ENCODE measurements at regions not wholly inside any gene's neighbourhood (a gene's known extent, or its start where the extent isn't known, plus 50 kb on each side); places are given as distances from the start of the nearest gene placed in this dataset.
"Not testable (repeated sequence)": the region's sequence is repeated elsewhere in the genome, so short reads cannot be mapped to it uniquely, and the experiment has no call there.

DNA sequence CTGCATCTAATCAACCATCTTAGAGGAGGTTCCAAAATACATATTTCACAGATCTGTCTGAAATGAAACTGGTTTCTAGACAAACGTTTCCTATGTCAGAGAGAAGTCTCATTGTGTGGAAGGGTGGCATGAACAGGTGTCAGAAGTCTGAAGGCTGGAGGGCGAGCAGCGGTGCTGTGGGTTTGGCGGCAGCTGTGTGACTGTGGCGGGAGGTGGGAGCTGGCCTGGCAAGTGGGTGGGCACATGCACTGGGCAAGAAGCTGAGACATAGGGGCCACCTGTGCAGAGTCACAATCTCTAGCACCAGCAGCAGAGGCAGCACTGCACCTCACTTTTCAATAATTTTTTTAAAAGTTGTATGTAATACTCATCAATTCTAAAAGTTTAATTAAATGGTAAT lies 346.3 kb downstream of the DSC3 start:
- DNase-seq, result no peak

DNA sequence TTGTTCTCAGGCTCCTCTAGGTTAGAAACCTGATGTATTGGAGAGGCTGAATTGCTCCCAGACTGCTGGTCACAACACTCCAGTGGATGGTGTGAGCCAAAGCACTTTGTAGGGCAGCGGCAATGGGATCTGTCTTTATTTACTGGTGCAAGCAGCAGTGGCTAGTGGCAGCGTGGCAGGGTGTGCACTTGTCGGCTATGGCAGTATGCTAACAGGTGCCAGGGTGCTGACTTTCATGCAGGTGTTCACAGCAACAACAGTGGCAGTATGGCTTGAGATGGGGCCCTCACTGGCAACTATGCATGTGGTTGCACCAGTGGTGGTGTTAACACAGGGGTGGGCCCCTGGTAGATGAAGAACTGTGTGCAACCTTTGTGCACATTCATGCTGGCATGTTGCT lies 347.8 kb downstream of the DSC3 start:
- no peak for DNase-seq

DNA sequence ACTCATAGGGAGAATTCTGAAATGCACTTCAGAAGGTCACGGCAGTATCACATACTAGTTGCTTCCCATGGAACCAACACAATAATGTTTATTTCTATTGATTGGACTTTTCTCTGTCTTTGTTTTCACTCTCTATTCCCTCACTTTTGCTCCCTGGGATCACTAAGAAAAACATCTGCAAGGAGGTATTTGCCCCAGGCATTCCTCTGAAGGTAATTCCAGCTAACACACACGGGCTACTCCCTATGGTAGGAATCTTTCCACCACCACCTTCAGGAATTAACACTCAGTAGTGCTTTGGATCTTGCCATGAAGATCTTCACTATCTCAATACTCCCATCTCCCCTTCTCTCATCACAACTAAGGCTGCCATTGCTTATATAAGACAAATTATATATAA lies 353.3 kb downstream of the DSC3 start:
- no peak for DNase-seq

DNA sequence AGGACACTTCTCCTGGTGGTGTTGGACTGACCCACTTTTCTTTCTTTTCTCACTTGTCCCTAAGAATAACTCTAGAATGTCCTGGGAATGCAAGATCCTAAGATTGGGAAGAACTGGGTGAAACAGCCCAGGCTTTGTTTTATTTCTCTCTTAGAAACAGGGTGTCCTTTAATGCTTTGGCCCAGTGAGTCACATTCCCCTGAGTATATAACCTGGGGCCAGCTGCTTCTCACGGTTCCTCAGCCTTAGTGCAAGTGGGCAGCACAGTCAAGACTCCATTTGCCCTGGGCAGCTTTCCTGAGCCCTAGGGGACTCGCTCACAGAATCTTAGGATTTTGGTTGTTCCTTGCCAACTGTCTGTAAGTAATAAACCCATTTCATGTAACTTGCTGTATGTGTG lies 355.0 kb downstream of the DSC3 start:
- DNase-seq, result no peak

DNA sequence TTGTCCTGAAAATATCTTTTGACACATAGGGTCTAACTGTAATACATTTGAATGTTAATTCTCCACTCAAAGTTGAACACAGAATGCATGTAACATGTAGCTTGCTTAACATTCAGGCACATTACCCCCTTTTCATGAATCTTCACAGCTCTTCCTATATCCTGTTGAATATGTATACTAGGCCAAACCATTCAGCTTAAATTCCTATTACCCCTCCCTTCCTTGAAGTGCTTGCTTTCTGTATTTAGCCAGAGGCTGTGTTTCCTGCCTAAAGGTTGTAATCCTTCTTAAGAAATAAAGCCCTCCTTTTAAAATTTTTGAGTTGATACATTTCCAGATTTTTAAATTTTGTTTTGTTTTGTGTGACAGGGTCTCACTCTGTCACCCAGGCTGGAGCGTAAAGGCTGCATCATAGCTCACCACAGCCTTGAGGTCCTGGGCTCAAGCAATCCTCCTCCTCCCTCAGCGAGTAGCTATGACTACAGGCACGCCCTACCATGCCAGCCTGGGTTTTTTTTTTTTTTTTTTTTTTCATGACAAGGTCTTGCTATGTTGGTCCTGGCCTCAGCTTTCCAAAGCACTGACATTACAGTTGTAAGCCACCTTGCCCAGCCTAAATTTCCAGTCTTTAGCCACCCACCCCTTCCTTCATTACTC lies 357.6 kb downstream of the DSC3 start:
- no peak for DNase-seq

DNA sequence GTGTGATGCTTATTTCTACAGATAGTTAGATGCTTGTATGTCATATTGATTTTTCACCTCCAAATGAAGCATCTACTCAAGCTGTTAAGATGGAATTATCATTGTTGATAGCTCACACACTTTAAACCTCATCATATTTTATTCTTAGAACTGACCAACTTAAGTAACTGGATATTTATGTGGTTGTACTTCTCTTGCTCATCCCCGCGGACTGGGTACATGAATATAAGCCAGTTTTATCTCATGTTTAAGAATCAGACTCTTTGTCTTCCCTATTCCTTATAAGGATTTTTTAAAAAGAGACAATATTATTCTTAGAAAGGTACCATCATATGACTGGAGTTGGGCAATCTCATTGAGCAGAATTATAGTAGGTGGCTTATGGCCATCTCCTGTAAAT lies 358.7 kb downstream of the DSC3 start:
- no peak for DNase-seq

DNA sequence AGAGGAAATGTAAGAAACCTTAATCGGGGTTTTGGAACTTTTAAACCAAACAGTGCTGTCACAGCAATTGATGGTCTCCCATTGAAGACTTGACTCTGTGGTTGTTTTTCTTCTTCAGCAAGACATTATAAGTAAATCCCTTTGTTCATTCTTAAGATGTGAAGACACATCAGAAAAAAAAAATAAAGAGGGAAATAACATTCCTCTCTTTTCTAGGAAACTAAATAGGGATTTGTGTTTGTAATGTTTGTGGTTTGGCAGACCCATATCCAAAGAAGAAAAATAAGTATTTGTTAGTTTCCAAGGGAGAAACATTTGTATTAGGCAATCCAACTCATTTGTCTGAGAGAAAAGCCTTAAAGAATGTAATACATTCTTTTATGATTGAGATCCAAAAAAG lies 359.9 kb downstream of the DSC3 start:
- DNase-seq, result no peak

DNA sequence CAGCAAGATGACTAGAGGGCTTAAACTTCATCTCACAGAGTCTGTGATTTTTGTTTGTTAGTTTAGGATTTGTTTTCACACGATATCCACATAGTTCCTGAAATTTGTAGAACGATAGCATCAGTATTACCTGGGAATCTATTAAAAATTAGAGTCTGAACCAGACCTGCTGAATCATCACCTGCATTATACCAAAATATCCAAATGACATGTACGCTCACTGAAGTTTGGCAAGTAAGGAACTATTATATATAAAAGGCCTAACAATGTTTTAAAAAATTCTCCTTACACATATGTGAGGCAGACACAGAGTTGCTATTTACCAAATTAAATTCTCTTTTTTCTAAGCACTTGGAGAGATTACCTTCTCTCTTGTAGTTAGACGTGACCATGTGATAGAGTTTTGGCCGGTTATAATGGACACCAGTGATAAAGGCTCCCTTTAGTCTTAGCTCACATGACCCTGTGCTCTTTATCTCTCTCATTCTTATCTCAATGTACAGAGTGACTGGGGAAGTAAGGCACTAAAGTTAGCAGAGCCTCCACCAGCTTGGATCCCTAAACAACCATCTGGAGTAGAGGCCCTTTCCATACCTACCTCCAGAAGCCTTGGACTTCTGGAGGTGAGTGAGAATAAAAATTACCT lies 363.1 kb downstream of the DSC3 start:
- no peak for DNase-seq

DNA sequence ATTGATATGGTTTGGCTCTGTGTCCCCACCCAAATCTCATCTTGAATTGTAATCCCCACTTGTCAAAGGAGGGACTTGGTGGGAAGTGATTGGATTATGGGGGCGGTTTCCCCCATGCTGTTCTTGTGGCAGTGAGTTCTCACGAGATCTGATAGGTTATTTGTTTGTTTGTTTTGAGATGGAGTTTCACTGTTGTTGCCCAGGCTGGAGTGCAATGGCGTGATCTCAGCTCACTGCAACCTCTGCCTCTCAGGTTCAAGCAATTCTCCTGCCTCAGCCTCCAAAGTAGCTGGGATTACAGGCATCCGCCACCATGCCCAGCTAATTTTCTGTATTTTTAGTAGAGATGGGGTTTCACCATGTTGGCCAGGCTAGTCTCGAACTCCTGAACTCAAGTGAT lies 364.7 kb downstream of the DSC3 start:
- DNase-seq, result not testable (repeated sequence)

DNA sequence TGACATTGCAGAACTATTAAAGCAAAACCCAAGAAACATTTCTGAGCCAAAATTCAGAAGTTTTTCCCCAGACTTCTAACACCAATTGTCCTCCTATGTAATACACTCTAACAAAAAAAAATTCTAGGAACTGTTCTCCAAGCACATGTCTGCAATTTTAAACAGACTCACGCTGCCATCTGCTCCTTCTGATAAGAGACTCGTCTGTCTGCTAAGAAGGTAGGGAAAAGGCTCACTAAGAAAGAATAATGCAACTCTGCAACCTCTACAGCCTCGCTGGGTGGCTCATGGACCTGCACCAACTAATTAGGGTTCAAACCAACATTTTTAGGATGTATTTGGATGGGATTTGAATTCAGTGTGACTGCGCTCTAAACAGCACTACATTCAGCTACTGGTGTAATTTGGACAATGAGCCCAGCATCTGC lies 366.5 kb downstream of the DSC3 start:
- DNase-seq, result no peak

DNA sequence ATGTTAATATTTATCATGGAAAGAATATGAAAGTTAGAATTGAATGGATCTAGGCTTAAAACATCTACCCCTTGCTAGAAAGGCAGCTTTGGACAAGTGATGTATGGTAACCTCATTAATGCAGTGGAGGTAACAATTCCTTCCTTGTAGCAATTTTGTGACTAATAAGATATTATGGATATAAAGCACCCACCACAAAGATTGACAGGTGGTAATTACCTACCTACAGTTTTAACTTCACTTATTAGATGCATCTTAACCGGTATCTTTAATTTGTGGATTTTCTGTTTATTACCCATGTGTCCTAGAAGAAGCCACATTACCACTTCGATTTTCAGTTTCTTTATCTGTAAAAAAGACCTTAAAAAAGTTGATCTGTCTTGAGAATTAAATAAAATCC lies 367.0 kb downstream of the DSC3 start:
- no peak for DNase-seq

DNA sequence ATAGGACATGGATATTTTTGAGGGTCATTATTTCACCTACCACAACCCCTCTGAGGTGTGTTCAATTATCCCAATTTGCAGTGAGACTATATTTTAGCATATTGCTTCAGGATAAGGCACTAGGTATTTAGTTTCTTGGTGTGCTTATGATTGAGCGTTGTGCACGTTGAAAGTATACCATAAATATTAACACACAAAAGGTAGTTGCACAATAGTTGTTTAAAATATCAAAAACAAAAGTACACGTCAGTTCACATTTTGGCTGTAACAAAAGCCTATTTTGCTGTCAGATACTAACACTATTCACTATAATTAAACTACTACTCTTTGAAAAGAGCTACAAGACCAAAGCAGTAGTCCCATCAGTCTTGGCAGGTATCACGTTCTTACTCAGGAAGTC lies 367.5 kb downstream of the DSC3 start:
- no peak for DNase-seq

DNA sequence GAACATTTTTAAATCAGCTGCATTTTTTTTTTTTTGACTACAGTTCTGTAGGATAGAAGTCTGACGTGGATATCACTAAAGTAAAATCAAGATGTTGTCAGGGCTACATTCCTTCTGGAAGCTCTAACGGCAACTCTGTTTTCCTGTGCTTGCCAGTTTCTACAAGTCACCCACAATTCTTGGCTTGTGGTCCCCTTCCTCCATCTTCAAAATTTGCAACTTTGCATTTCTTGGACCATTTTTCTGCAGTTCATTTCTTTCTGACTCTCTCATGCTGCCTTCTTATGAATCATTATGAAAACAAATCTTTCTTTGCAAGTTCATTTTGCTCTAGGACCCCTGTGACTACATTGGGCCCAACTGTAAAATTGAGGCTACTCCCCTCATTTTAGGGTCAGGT lies 367.9 kb downstream of the DSC3 start:
- no peak for DNase-seq

DNA sequence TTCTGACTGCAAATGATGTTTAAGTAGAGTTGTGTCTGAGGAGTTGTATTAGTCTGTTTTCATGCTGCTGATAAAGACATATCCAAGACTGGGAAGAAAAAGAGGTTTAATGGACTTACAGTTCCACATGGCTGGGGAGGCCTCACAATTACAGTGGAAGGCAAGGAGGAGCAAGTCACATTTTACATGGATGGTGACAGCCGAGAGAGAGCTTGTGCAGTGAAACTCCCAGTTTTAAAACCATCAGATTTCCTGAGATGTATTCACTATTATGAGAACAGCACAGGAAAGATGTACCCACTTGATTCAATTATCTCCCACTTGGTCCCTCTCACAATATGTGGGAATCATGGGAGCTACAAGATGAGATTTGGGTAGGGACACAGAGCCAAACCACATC lies 370.1 kb downstream of the DSC3 start:
- not testable (repeated sequence) for DNase-seq

DNA sequence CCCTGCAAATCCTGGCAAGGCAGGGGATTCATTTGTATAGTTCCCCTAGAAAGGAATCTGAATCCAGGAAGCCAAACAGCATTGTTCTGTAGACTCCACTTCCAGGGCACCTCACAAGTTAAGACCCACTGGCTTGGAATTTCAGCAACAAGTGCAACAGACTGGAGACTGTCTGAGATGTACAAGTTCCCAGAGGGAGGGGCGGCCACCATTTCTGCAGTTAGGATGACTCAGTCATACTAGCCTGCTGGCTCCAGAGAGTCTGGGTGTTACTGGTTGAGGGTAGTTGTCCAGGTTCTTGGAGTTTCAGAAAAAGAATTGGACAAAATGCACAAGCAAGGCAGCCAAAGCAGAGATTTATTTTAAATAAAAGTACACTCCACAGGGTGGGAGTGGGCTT lies 384.2 kb downstream of the DSC3 start:
- DNase-seq, result no peak

DNA sequence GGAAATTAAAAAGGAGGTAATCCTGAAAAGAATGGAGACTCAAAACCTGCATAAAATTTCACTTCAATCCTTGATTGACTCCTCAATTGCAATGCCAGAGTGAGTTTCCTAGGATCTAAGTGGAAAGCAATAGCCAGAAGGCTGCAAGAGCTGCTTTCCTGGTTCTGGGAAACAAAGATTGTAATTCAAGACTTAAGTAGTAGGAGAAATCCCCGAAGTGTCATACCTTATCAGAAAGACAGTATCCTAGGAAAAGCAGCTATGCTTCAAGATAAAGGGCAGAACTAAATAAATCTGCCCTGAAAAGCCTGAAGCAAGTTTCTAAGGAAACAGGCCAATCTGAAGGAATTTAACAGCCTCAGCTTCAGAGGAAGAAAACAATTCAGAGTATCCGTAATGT lies 390.2 kb downstream of the DSC3 start:
- DNase-seq, result no peak

DNA sequence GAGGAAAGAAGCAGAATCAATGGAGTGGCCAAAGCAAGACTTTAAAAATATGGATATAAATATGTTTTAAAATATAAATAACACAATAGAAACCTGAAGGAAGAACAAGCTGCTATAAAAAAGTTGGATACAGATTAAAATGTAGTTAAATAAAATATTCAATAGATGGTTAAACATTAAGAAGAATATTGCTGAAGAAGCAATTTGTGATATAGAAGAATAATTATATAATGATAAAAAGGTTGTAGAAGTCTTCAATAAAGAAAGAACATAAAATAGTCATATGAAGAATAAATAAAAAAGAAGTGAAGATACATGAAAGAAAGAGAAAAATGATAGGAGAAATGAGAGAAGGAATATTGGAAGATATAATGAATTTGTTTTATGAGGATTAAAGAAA lies 392.0 kb downstream of the DSC3 start:
- DNase-seq, result no peak

DNA sequence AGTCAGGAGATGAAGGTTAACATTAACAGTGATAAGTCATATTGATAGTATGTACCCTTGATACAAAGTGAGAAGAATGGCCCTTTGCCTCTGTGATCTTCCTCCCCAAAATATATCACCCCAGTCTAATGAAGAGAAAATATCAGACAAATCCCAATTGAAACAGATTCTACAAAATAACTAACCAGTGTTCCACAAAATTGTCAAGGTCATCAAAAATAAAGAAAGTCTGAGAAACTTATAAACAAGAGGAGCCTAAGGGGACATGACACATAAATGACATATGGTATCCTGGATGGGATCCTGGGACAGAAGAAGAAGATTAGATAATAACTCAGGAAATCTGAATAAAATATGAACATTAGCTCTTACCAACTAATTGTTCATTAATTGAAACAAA lies 398.4 kb downstream of the DSC3 start:
- no peak for DNase-seq

DNA sequence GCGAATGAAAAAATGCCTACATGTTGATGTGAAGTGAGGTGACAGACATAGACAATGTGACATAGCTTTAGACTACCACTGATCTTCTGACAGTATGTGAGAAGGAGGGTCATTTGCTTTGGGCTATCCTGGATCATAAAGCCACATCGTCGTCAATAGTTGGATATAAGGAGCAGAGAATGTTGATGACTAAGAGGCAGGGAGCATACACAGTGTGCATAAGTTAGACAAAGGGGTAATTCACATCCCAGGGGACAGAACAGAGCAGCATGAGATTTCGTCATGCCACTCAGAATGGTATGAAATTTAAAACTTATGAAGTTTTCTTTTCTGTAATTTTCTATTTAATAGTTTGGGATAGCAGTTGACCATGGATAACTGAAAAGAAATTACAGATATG lies 403.2 kb downstream of the DSC3 start:
- DNase-seq, result no peak

DNA sequence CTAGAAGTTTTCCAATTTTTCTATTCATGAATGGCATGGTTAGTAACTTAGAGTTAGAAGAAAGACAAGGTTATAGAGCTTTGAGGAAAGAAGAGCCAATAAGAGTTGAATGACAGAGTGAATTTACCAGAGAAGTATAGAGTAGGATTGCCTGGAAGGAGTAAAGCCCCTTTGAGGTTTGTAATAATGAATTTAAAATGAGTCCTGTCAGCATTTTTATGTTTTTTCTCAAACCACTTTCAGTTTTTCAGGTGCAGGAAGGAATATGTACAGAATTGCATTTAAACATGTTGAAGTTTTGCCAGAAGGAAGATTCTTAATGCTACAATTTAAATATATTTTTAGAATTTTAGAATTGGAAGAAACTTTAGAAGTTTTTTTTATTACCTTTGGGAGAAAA lies 408.3 kb downstream of the DSC3 start:
- no peak for DNase-seq

DNA sequence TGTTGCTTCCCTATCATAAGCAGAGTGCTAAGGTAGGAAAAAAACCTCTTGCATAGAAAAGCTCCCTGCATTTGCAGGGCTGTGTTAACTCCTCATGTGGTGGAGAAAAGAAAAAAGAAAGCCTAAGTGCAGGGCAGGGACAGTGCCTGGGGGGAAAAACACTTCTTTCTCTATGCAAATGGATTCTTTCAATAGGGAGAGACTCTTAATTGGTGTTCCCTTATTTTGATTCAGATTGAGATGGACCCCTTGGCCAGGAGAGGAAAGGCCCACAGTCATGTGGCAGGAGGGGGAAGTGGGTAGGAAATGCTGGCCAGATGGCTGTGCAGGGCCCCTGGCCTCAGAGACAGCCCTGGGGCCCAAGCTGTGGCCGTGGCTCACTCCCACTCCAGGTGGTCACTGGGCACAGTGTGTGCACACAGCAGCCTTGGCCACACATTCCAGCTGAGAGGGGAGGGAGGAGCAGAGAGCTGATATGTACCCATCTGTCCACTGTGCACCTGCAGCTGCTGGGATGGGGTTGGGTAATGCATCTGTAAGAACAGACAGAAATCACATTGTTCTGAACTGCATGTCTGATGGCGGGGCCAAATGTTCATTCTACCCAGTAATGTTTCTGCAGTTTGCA lies 410.4 kb downstream of the DSC3 start:
- DNase-seq, result no peak

DNA sequence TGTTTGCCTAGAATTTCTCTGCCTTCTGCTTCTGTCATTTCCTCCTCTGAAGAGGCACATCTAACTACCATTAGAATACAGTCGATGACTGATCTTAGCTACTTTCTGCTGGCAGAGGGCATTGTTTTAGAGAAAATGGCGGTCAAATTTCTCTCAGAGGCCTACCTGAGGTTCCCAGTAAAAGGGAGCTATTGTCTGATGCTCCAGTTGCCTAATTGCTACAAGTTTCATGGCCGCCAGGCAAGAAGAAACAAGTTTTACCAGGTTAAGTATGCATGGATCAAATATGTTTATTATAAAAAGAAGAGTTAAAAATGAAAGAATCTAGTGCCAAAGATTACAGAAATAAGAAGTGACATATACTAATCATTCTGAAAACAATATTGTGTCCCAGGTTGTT lies 416.6 kb downstream of the DSC3 start:
- no peak for DNase-seq

DNA sequence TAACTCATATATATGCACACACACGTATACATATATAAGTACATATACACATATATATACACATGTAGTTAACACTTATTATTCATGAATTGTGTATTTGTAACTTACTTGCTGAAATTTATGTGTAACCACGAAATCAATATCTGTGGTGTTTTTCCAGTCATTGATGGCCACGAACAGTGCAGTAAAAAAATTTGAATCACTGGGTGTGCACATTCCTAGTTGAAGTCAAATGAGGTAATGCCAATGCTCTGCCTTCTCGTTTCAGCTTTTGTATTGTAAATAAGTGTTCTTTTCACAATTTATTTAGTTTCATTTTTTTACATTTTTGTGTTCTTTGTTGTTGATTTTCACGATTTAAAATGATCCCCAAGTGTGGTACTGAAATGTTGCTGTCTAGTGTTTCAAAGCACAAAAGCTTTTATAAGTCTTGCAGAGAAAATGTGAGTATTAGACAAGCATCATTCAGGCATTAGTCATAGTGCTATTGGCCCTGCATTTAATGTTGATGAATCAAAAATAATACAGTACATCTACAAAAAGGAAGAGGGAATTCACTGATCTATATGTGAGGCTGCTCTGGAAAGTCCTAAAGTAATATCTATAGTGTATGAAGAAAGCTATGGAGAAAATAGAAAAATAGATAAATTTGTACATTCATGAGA lies 419.0 kb downstream of the DSC3 start:
- DNase-seq, result no peak

DNA sequence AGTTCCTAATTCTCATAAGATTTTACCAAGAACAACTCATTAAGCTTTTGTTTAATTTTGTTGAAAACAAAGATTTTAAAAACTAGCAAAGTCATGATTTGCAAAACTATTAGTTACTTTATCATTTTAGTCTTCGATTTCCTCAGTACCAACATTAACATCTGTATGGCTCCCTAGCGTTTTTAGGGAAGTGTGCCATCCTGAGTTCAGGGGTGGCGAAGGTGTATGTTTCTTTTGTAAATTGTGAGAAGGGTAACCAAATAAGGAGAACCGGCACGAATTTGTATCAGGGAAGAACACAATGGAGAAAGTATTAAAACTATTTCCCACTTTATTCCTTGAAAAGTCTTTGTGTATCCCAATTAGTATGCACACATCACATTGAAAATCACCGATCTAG lies 419.9 kb downstream of the DSC3 start:
- no peak for DNase-seq

Data from NCI-H2029 treated with DMSO at 0.1 percent for 48 hours (cell line).